NT2/D1 (cell line): ENCODE measurements at regions not wholly inside any gene's neighbourhood (a gene's known extent, or its start where the extent isn't known, plus 50 kb on each side); places are given as distances from the start of the nearest gene placed in this dataset.

ENCODE experiments used
- DNase-seq: peaks from one replicate; pipeline ENCODE4 v3.0.0-alpha.2; 2011; ENCODE audit warnings: low read depth, low spot score
- H3K27me3 ChIP-seq: 2 replicates; pipeline ENCODE4 v1.6.0; 2011; ENCODE audit warnings: mild to moderate bottlenecking; ENCODE audit not compliant: insufficient read length, insufficient read depth
- H3K36me3 ChIP-seq: 2 replicates; pipeline ENCODE4 v1.6.1; 2011; ENCODE audit warnings: mild to moderate bottlenecking, low read length, mixed read lengths; ENCODE audit not compliant: insufficient read depth, insufficient read length
- H3K4me1 ChIP-seq: 2 replicates; pipeline ENCODE4 v1.5.1; 2011; ENCODE audit not compliant: insufficient read depth, insufficient read length
- H3K4me3 ChIP-seq: 2 replicates; pipeline ENCODE4 v1.5.1; 2011; ENCODE audit warnings: low read depth; ENCODE audit not compliant: insufficient read length
- H3K9ac ChIP-seq: 2 replicates; pipeline ENCODE4 v1.6.0; 2011; ENCODE audit warnings: low read depth; ENCODE audit not compliant: insufficient read length
- H3K9me3 ChIP-seq: 2 replicates; pipeline ENCODE4 v1.5.1; 2011; ENCODE audit warnings: mild to moderate bottlenecking, low read length; ENCODE audit not compliant: insufficient read depth
- SUZ12 ChIP-seq: IDR thresholded peaks from 2 replicates; pipeline ENCODE4 v1.6.1; 2011; ENCODE audit not compliant: insufficient read length, insufficient read depth; ENCODE audit errors: extremely low read depth
- YY1 ChIP-seq: IDR thresholded peaks from 2 replicates; pipeline ENCODE4 v1.6.1; 2011; ENCODE audit not compliant: insufficient read length, insufficient read depth
- ZNF274 ChIP-seq: IDR thresholded peaks from 2 replicates; pipeline ENCODE4 v1.6.1; 2011; ENCODE audit warnings: mild to moderate bottlenecking, low read depth, low read length

DNA sequence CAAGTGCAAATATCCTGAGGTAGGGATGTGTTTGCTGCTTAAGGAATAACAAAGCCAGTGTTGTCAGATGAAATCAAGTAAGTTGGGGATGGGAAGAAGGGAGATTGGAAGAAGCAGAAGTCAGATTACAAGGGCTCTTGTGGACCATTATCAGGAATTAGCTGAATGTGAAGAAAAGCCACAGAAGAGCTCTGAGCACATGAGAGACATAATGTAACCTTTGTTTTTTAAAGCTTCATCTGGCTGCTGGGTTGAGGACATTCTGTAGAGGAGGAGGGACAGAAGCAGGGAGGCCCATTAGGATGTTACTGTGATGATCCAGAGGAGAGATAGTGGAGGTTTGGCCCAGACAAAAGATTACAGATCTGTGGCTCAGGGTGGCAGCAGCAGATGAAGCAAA is 111.7 kb downstream of the DUSP10 start:
- DNase-seq = no peak
- Histone ChIP-seq H3K27me3 (no peaks in the 10 kb centered on the region), H3K4me3 (no peak overlapping the region), H3K36me3 (no peaks in the 10 kb centered on the region), H3K9me3 (peaks cover 11% of the 10 kb centered on the region; the same call in 1 of the 2 replicates), H3K9ac (no peak overlapping the region), H3K4me1 (no peaks in the 10 kb centered on the region)
- no peak for TF ChIP-seq YY1
- no peak for TF ChIP-seq SUZ12
- no peak for TF ChIP-seq ZNF274

DNA sequence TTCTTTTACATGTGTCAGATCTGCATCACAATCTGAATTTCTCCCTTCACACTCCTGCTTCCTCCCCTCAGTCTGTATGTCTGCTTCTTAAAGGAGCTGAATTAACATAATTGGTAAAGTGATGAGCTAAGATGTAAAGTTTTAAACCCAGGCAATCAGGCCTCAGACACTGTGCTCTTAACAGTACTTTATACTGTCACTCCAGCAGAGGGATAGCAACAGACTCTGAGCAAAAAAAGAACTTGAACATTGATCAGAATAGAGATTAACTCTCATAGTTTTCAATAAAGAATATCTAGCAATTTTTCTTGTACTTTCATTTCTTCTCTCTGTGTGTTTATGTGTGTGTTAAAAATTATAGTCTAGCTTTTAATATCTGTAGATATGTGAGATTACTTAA is 110.3 kb downstream of the DUSP10 start:
- Histone ChIP-seq H3K9me3 (peaks cover under 1% of the 10 kb centered on the region; the same call in 1 of the 2 replicates), H3K36me3 (no peaks in the 10 kb centered on the region), H3K27me3 (no peaks in the 10 kb centered on the region), H3K4me3 (no peak overlapping the region), H3K9ac (no peak overlapping the region), H3K4me1 (no peaks in the 10 kb centered on the region)
- DNase-seq = peak; percentile 28
- TF ChIP-seq SUZ12 = no peak
- TF ChIP-seq YY1 = no peak
- no peak for TF ChIP-seq ZNF274

DNA sequence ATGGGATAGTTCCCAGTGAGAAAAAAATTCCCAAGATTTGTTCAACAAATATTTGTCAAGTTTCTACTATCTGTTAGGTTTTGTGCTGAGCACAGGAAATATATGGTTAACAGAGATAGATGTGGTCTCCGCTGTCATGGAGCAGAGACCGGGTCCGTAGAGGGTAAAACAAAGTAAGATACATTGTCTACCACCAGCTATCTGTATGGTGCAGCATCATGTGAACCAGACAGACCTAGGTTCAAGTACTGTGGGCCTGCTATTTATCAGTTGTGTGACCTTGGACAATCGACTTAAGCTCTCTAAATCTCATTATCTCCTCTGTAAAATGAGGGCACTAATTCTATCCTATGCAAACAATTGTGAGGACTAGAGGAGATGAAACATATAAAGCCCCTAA is 109.8 kb downstream of the DUSP10 start:
- Histone ChIP-seq H3K27me3 (no peaks in the 10 kb centered on the region), H3K36me3 (no peaks in the 10 kb centered on the region), H3K9ac (no peak overlapping the region), H3K4me1 (no peaks in the 10 kb centered on the region), H3K9me3 (no peaks in the 10 kb centered on the region), H3K4me3 (no peak overlapping the region)
- no peak for DNase-seq
- TF ChIP-seq ZNF274 = no peak
- TF ChIP-seq YY1 = no peak
- TF ChIP-seq SUZ12 = no peak

DNA sequence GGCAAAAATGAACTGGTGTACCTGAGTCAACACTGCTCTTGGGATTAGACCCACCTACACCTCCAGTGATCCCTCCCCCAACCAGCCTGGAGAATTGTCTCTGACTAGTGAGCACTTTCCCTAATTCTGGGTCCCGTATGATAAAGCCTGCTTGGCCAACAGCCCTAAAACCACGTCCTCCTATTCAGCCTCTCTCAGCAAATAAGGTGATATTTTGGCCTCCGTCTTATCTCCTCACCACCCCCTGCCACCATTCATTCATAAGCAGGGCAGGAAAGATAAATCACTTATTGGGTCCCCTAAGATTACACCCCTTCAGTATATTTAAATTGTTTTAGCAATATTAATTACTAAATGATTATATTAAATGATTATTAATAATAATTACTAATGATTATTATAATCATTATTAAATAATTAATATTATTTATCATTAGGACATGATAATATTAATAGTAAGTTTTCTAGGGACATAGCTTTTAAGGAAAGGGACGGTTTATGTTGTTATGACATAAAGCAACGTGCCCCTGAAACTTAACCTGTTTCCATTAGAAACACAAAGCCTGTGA is 108.0 kb downstream of the DUSP10 start:
- Histone ChIP-seq H3K9ac (no peak overlapping the region), H3K9me3 (no peaks in the 10 kb centered on the region), H3K4me3 (no peak overlapping the region), H3K4me1 (no peaks in the 10 kb centered on the region), H3K27me3 (no peaks in the 10 kb centered on the region), H3K36me3 (no peaks in the 10 kb centered on the region)
- no peak for DNase-seq
- TF ChIP-seq SUZ12 (no peak), YY1 (no peak), ZNF274 (no peak)

DNA sequence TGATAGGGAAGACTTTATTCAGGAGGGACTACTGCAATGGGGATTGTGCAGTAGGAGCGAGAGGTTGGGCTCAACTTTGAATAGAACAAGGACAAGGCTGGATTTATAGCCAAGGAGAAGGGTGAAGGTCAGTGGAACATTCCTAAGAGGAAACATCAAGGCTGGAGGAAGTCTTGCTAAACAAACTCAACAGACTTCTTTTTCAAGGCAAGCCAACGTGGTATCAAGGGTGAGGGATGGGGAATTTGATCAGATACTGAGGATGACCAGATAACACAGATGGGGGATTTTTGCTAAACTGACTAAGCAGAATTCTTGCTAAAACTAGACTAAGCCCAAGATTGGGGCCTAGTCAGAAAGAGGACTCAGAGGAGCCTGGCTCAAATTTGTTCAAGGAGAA is 107.3 kb downstream of the DUSP10 start:
- DNase-seq = no peak
- H3K4me3 ChIP-seq = no peak overlapping the region
- no peak overlapping the region for H3K9ac ChIP-seq
- no peaks in the 10 kb centered on the region for H3K4me1 ChIP-seq
- TF ChIP-seq YY1 (no peak), SUZ12 (no peak), ZNF274 (no peak)
- no peaks in the 10 kb centered on the region for H3K27me3 ChIP-seq
- no peaks in the 10 kb centered on the region for H3K9me3 ChIP-seq
- no peaks in the 10 kb centered on the region for H3K36me3 ChIP-seq

DNA sequence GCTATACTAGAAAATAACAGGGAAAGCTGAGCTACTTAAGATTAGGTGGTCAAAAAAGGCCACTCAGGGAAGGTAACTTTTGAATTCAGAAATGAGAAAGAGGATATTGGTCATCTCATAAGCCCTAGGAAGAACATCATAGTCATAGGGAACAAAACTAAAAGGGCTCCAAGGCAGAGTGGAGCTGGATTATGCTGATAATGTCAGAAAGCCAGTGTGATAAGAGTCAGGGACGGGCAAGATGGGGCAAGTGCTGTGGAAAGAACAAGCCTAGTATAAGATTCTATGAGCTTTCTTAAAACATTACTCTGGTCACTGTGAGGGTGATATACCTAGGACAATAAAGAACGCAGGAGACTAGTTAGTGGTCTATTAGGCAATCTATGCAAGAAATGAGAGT is 106.6 kb downstream of the DUSP10 start:
- H3K27me3 ChIP-seq = no peaks in the 10 kb centered on the region
- no peaks in the 10 kb centered on the region for H3K9me3 ChIP-seq
- no peak overlapping the region for H3K4me3 ChIP-seq
- no peak for DNase-seq
- H3K4me1 ChIP-seq = no peaks in the 10 kb centered on the region
- H3K36me3 ChIP-seq = no peaks in the 10 kb centered on the region
- no peak for TF ChIP-seq ZNF274
- no peak for TF ChIP-seq SUZ12
- no peak for TF ChIP-seq YY1
- H3K9ac ChIP-seq = no peak overlapping the region

DNA sequence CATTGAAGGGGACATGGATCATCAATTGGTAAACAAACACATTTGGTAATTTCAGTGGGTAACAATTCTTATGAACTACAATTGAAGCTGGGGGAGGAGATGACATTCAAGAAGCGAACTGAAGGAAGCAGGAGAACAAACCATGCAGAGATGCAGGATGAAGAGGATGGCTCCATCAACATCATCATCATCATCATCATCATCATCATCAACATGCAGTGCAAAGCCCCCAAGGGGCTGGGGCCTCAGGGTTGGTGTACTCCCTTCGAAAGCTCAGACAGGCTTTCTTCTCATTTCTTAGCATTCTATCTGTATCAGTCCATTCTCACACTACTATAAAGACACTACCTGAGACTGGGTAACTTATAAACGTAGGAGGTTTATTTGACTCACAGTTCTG is 105.8 kb downstream of the DUSP10 start:
- H3K4me1 ChIP-seq = no peaks in the 10 kb centered on the region
- TF ChIP-seq SUZ12 (no peak), YY1 (no peak), ZNF274 (no peak)
- no peak overlapping the region for H3K4me3 ChIP-seq
- no peak overlapping the region for H3K9ac ChIP-seq
- DNase-seq = no peak
- H3K27me3 ChIP-seq = no peaks in the 10 kb centered on the region
- H3K36me3 ChIP-seq = no peaks in the 10 kb centered on the region
- H3K9me3 ChIP-seq = no peaks in the 10 kb centered on the region
